ENCODE measurements at regions not wholly inside any gene's neighbourhood (a gene's known extent, or its start where the extent isn't known, plus 50 kb on each side); places are given as distances from the start of the nearest gene placed in this dataset.
A peak's percentile ranks its signal among the peaks of the same experiment; 100 is the strongest.

- no peak for TF ChIP-seq POLR2A (IDR thresholded peaks at IDR 0.05)
- TF ChIP-seq CTCF (IDR thresholded peaks at IDR 0.05): no peak
- no peak for TF ChIP-seq EP300 (IDR thresholded peaks at IDR 0.05)
- no peak for TF ChIP-seq POLR2AphosphoS5 (IDR thresholded peaks at IDR 0.05)
- no peaks in the 10 kb centered on the region for H3K36me3 ChIP-seq
- H3K27me3 ChIP-seq: peaks cover 7% of the 10 kb centered on the region
- no peak overlapping the region for H3K27ac ChIP-seq
- ATAC-seq: no peak
- 81 to 89% methylated on average over 3 to 4 of the region's 10 CpGs for WGBS, 2 donors (ENCODE audit: low coverage in 1 of 2)
- peaks cover 0 to 22% (median 0%) of the 10 kb centered on the region in 3 donors for H3K9me3 ChIP-seq
- H3K4me3 ChIP-seq: no peak overlapping the region
- H3K4me1 ChIP-seq: no peaks in the 10 kb centered on the region
These were observed 90.8 kb downstream of the C5orf15 start for GRCh38 chr5:133877351-133878235.

- Histone ChIP-seq H3K36me3 (no peaks in the 10 kb centered on the region), H3K9me3 (peaks cover 0 to 22% (median 0%) of the 10 kb centered on the region in 3 donors), H3K27ac (no peak overlapping the region), H3K4me3 (no peak overlapping the region), H3K4me1 (no peaks in the 10 kb centered on the region), H3K27me3 (no peaks in the 10 kb centered on the region)
- ATAC-seq: no peak
- 80 to 100% methylated on average over 1 of the region's 3 CpGs for WGBS, 2 donors (ENCODE audit: low coverage in 1 of 2)
- no peak for TF ChIP-seq POLR2AphosphoS5 (IDR thresholded peaks at IDR 0.05)
- no peak for TF ChIP-seq EP300 (IDR thresholded peaks at IDR 0.05)
- TF ChIP-seq POLR2A (IDR thresholded peaks at IDR 0.05): no peak
- no peak for TF ChIP-seq CTCF (IDR thresholded peaks at IDR 0.05)
These were observed 92.2 kb downstream of the C5orf15 start for GRCh38 chr5:133876266-133876665.

GRCh38 chr5:133875179-133875578 is 93.2 kb downstream of the C5orf15 start:
- no peak for ATAC-seq
- Histone ChIP-seq H3K9me3 (peaks cover 0 to 22% (median 0%) of the 10 kb centered on the region in 3 donors), H3K27me3 (no peaks in the 10 kb centered on the region), H3K4me3 (no peak overlapping the region), H3K27ac (no peak overlapping the region), H3K36me3 (no peaks in the 10 kb centered on the region), H3K4me1 (peaks cover 0 to 8% (median 0%) of the 10 kb centered on the region in 3 donors)
- TF ChIP-seq POLR2A (IDR thresholded peaks at IDR 0.05) (no peak), EP300 (IDR thresholded peaks at IDR 0.05) (no peak), POLR2AphosphoS5 (IDR thresholded peaks at IDR 0.05) (no peak), CTCF (IDR thresholded peaks at IDR 0.05) (no peak)
- 90 to 94% methylated on average over 1 of the region's 1 CpG for WGBS, 2 donors (ENCODE audit: low coverage in 1 of 2)

GRCh38 chr5:133873449-133873848 is 95.0 kb downstream of the C5orf15 start:
- Histone ChIP-seq H3K27me3 (peaks cover 5% of the 10 kb centered on the region), H3K4me3 (no peak overlapping the region), H3K27ac (no peak overlapping the region), H3K36me3 (no peaks in the 10 kb centered on the region), H3K4me1 (peaks cover 0 to 20% (median 0%) of the 10 kb centered on the region in 3 donors), H3K9me3 (peaks cover 0 to 22% (median 0%) of the 10 kb centered on the region in 3 donors)
- 11 to 22% methylated on average over 1 to 2 of the region's 2 CpGs for WGBS, 2 donors (ENCODE audit: low coverage in 1 of 2)
- ATAC-seq: no peak
- TF ChIP-seq EP300 (IDR thresholded peaks at IDR 0.05): no peak
- TF ChIP-seq POLR2AphosphoS5 (IDR thresholded peaks at IDR 0.05): no peak

- no peak for ATAC-seq
- H3K4me1 ChIP-seq: peaks cover 0 to 20% (median 0%) of the 10 kb centered on the region in 3 donors
These were observed 97.8 kb downstream of the C5orf15 start for GRCh38 chr5:133870661-133871060.

More at GRCh38 chr5:133870661-133871060, 97.8 kb downstream of the C5orf15 start:
- Histone ChIP-seq H3K36me3 (no peaks in the 10 kb centered on the region), H3K4me3 (no peak overlapping the region), H3K9me3 (peaks cover 0 to 16% (median 0%) of the 10 kb centered on the region in 3 donors), H3K27ac (no peak overlapping the region), H3K27me3 (peaks cover 5% of the 10 kb centered on the region)
- TF ChIP-seq POLR2AphosphoS5 (IDR thresholded peaks at IDR 0.05): peak; percentile 59
- no peak for TF ChIP-seq CTCF (IDR thresholded peaks at IDR 0.05)

All from gastroesophageal sphincter (tissue), 4 donors.